H1 (cell line): ENCODE measurements at regions not wholly inside any gene's neighbourhood (a gene's known extent, or its start where the extent isn't known, plus 50 kb on each side); places are given as distances from the start of the nearest gene placed in this dataset.

Source experiments
- CTCF ChIA-PET: fragments of 300-600 bp; sonication (Branson Sonifier 250); formaldehyde crosslinking; loops from one replicate; lab custom pipeline; 2021; ENCODE audit not compliant: partially characterized antibody; lab: Charles Lee
- POLR2A ChIA-PET: fragments of 300-600 bp; sonication (Branson Sonifier 250); formaldehyde crosslinking; loops from one replicate; lab custom pipeline; 2021; ENCODE audit warnings: inconsistent platforms; ENCODE audit not compliant: partially characterized antibody; lab: Charles Lee
- DNase-seq, 2 experiments: peaks; one replicate each; pipeline versions ENCODE4 v3.0.0 to v3.0.0-alpha.2; 2010 to 2022; ENCODE audit warnings: low spot score in 2 of 2, low read depth in 1 of 2, mixed read lengths in 1 of 2
- FAIRE-seq: peaks from 2 replicates; lab custom pipeline; 2011; peaks lifted over from hg19 to GRCh38; lab: Jason Lieb, UNC
- H2AFZ ChIP-seq: 2 replicates; pipeline ENCODE4 v1.8.1; 2012; ENCODE audit warnings: low read length, inconsistent platforms
- H2AK5ac ChIP-seq: 2 replicates; pipeline ENCODE4 v1.6.1; 2013; ENCODE audit warnings: low read depth, low read length
- H2BK120ac ChIP-seq: replicated peaks from 2 replicates; pipeline ENCODE3; 2013; ENCODE audit warnings: low read depth, low read length, inconsistent platforms
- H2BK12ac ChIP-seq: 2 replicates; pipeline ENCODE4 v1.6.1; 2013; ENCODE audit warnings: low read depth, low read length
- H2BK15ac ChIP-seq: 2 replicates; pipeline ENCODE4 v1.6.1; 2013; ENCODE audit warnings: low read length
- H2BK20ac ChIP-seq: 2 replicates; pipeline ENCODE4 v1.6.1; 2013; ENCODE audit warnings: low read length
- H2BK5ac ChIP-seq: 2 replicates; pipeline ENCODE4 v1.6.1; 2013; ENCODE audit warnings: low read depth, low read length
- H3K14ac ChIP-seq: 2 replicates; pipeline ENCODE4 v1.6.1; 2013; ENCODE audit warnings: inconsistent platforms; ENCODE audit not compliant: insufficient read length
- H3K18ac ChIP-seq: 2 replicates; pipeline ENCODE4 v1.6.1; 2013; ENCODE audit warnings: low read length; ENCODE audit errors: extremely low read depth
- H3K23ac ChIP-seq: 2 replicates; pipeline ENCODE4 v1.6.1; 2013; ENCODE audit warnings: inconsistent platforms; ENCODE audit not compliant: insufficient read length
- H3K23me2 ChIP-seq: 2 replicates; pipeline ENCODE4 v1.6.1; 2013; ENCODE audit warnings: low read depth, low read length
- H3K27ac ChIP-seq: 2 replicates; pipeline ENCODE4 v1.6.1; 2011; ENCODE audit warnings: low read depth, low read length, inconsistent platforms
- H3K27me3 ChIP-seq, 4 experiments: replicated peaks in 1 of 4; 1 replicate in 1 of 4; 2 replicates in 3 of 4; pipeline versions ENCODE4 v1.6.1 to v1.8.1; 2011 to 2013; ENCODE audit warnings: low read length in 3 of 4, mild to moderate bottlenecking in 3 of 4, inconsistent platforms in 2 of 4, mixed read lengths in 2 of 4, moderate library complexity in 1 of 4; ENCODE audit not compliant: control insufficient read depth in 3 of 4, insufficient read depth in 3 of 4; ENCODE audit errors: extremely low read depth in 1 of 4
- H3K36me3 ChIP-seq, 4 experiments: 2 replicates each; pipeline versions ENCODE4 v1.6.1 to v1.8.1; 2011 to 2013; ENCODE audit warnings: mild to moderate bottlenecking in 4 of 4, low read length in 3 of 4, moderate library complexity in 2 of 4, control low read depth in 1 of 4, inconsistent platforms in 1 of 4; ENCODE audit not compliant: insufficient read depth in 4 of 4, control insufficient read depth in 2 of 4
- H3K4ac ChIP-seq: replicated peaks from 2 replicates; pipeline ENCODE3; 2013; ENCODE audit warnings: low read length, low read depth, mixed read lengths, inconsistent platforms; ENCODE audit not compliant: insufficient read length
- H3K4me1 ChIP-seq, 4 experiments: replicated peaks in 1 of 4; 1 replicate in 1 of 4; 2 replicates in 3 of 4; pipeline versions ENCODE4 v1.6.1 to v1.8.1; 2011 to 2013; ENCODE audit warnings: low read length in 3 of 4, inconsistent platforms in 2 of 4, mixed read lengths in 1 of 4; ENCODE audit not compliant: insufficient read depth in 4 of 4, control insufficient read depth in 3 of 4
- H3K4me2 ChIP-seq, 2 experiments: 2 replicates each; pipeline versions ENCODE4 v1.6.1 to v1.8.1; 2011 to 2013; ENCODE audit warnings: low read depth in 2 of 2, low read length in 2 of 2, control low read depth in 1 of 2, inconsistent platforms in 1 of 2, mild to moderate bottlenecking in 1 of 2; ENCODE audit not compliant: insufficient read depth in 1 of 2
- H3K4me3 ChIP-seq, 4 experiments: fragments of 200-600, 300-600 bp in 1 of 4; sonication (generic), shearing (Covaris generic), sonication (Bioruptor Twin) in 1 of 4; 2 replicates each; pipeline versions ENCODE4 v1.5.1 to v1.8.1; 2011 to 2016; ENCODE audit warnings: low read length in 4 of 4, low read depth in 3 of 4, control low read depth in 2 of 4, inconsistent platforms in 2 of 4, mild to moderate bottlenecking in 2 of 4, mixed read lengths in 1 of 4, moderate library complexity in 1 of 4; ENCODE audit not compliant: insufficient read depth in 2 of 4; ENCODE audit errors: extremely low read depth in 1 of 4
- H3K56ac ChIP-seq: replicated peaks from 2 replicates; pipeline ENCODE3; 2013; ENCODE audit warnings: low read depth, mild to moderate bottlenecking, mixed read lengths, low read length, inconsistent platforms; ENCODE audit not compliant: insufficient read length
- H3K79me1 ChIP-seq: 2 replicates; pipeline ENCODE4 v1.6.1; 2013; ENCODE audit warnings: low read depth, low read length, control low read depth
- H3K79me2 ChIP-seq, 2 experiments: 2 replicates each; pipeline versions ENCODE4 v1.6.1 to v1.8.1; 2012 to 2013; ENCODE audit warnings: low read length in 2 of 2, mild to moderate bottlenecking in 2 of 2, inconsistent platforms in 1 of 2; ENCODE audit not compliant: insufficient read depth in 2 of 2, control insufficient read depth in 1 of 2
- H3K9ac ChIP-seq, 4 experiments: replicated peaks in 1 of 4; 1 replicate in 1 of 4; 2 replicates in 3 of 4; pipeline versions ENCODE4 v1.6.1 to v1.8.1; 2011 to 2013; ENCODE audit warnings: low read depth in 3 of 4, low read length in 3 of 4, control low read depth in 2 of 4, mild to moderate bottlenecking in 2 of 4, moderate library complexity in 2 of 4, inconsistent platforms in 1 of 4; ENCODE audit errors: extremely low read depth in 1 of 4
- H3K9me3 ChIP-seq, 2 experiments: 2 replicates each; pipeline versions ENCODE4 v1.6.1 to v1.8.1; 2012 to 2013; ENCODE audit warnings: mild to moderate bottlenecking in 2 of 2, moderate library complexity in 2 of 2, control low read depth in 1 of 2, inconsistent platforms in 1 of 2, low read depth in 1 of 2, low read length in 1 of 2, mixed read lengths in 1 of 2; ENCODE audit not compliant: insufficient read depth in 2 of 2
- H4K20me1 ChIP-seq, 2 experiments: replicated peaks in 1 of 2; 2 replicates each; pipeline versions ENCODE3 to v1.8.1; 2011 to 2013; ENCODE audit warnings: inconsistent platforms in 2 of 2, low read length in 2 of 2, mild to moderate bottlenecking in 1 of 2; ENCODE audit not compliant: insufficient read depth in 2 of 2, control insufficient read depth in 1 of 2
- H4K5ac ChIP-seq: 2 replicates; pipeline ENCODE4 v1.6.1; 2013; ENCODE audit warnings: low read length, low read depth, mixed read lengths, inconsistent platforms; ENCODE audit not compliant: insufficient read length
- H4K8ac ChIP-seq: 2 replicates; pipeline ENCODE4 v1.8.0; 2013; ENCODE audit warnings: mild to moderate bottlenecking, moderate library complexity, low read length, inconsistent platforms; ENCODE audit not compliant: insufficient read depth; ENCODE audit errors: extremely low read depth
- H4K91ac ChIP-seq: replicated peaks from 2 replicates; pipeline ENCODE3; 2013; ENCODE audit warnings: low read length, mixed read lengths, inconsistent platforms; ENCODE audit not compliant: insufficient read length
- CHD2 ChIP-seq: IDR thresholded peaks from 2 replicates; pipeline ENCODE4 v1.6.1; 2012; ENCODE audit warnings: low read length, improper control_type of control experiment
- CTCF ChIP-seq, 3 experiments: IDR thresholded peaks; 1 replicate in 2 of 3; 2 replicates in 1 of 3; pipeline versions ENCODE4 v1.5.1 to v1.6.1; 2011; ENCODE audit warnings: low read length in 3 of 3, mild to moderate bottlenecking in 3 of 3, inconsistent platforms in 2 of 3, low read depth in 1 of 3, moderate library complexity in 1 of 3; ENCODE audit not compliant: insufficient read depth in 1 of 3; ENCODE audit errors: control extremely low read depth in 1 of 3
- EZH2 ChIP-seq: fragments of 200-600 bp; sonication (generic); IDR thresholded peaks from 2 replicates; pipeline ENCODE4 v1.7.1; 2012; ENCODE audit warnings: low read depth, mild to moderate bottlenecking, moderate library complexity, low read length, inconsistent platforms; ENCODE audit not compliant: severe bottlenecking
- RAD21 ChIP-seq, 2 experiments: IDR thresholded peaks in 1 of 2; conservative IDR thresholded peaks in 1 of 2; 2 replicates each; pipeline ENCODE4 v1.6.1; 2011; ENCODE audit warnings: low read depth in 2 of 2, low read length in 2 of 2, improper control_type of control experiment in 1 of 2, inconsistent platforms in 1 of 2, mild to moderate bottlenecking in 1 of 2, moderate library complexity in 1 of 2
- RBBP5 ChIP-seq: IDR thresholded peaks from 2 replicates; pipeline ENCODE4 v1.7.1; 2012; ENCODE audit warnings: low read depth, mild to moderate bottlenecking, inconsistent platforms, low read length, moderate library complexity, borderline replicate concordance
- WGBS, 2 experiments: shearing (Covaris generic) in 1 of 2; methylation state at CpG; one replicate each; pipeline versions ENCODE4 v1.1.6 to v1.1.7; 2013 to 2015; ENCODE audit warnings: low lambda C conversion rate in 2 of 2, mixed read lengths in 2 of 2, inconsistent platforms in 1 of 2, low coverage in 1 of 2, missing lambda C conversion rate in 1 of 2; ENCODE audit not compliant: insufficient replicate concordance in 2 of 2, insufficient coverage in 1 of 2, insufficient read length in 1 of 2; ENCODE audit errors: extremely low coverage in 1 of 2, missing lambda C conversion rate in 1 of 2; 5-methylcytosine and 5-hydroxymethylcytosine counted together

DNA sequence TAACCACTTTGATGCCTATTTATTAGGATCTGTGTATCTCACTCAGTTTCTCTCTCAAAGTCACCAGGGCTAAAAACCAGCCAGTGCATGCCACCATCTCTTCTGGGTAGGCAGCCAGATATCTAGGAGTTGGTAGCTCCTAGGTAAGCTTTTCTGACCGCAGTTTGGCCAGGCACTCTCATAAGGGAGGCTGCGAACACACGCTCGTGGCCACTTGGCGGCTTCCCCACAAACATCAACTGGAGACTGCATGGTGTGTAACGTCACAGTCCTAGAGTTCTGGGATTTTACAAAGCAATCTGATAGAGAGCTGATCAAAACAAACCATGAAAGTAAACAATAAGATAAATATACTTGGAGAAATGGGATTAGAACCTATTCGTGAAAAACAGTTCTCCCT is 424.3 kb upstream of the ACVR2A start:
- Histone ChIP-seq H3K23ac (no peak overlapping the region), H3K27me3 (no peaks in the 10 kb centered on the region), H3K9ac (no peak overlapping the region), H2BK5ac (no peak overlapping the region), H3K36me3 (no peaks in the 10 kb centered on the region), H3K79me1 (no peaks in the 10 kb centered on the region), H3K9me3 (no peaks in the 10 kb centered on the region), H2AFZ (no peak overlapping the region), H3K23me2 (no peaks in the 10 kb centered on the region), H4K91ac (no peak overlapping the region), H2BK20ac (no peak overlapping the region)
- 92% methylated on average over 7 of the region's 7 CpGs; no CpG with 5 or more reads in 1 of the 2 experiments for WGBS, 2 experiments
- TF ChIP-seq RAD21 (IDR thresholded peaks at IDR 0.05 in 1 of 2, conservative IDR thresholded peaks at IDR 0.05 in 1 of 2; ENCODE audit: low read depth in 2 of 2, low read length in 2 of 2) = peak; percentile 16 to 34
- TF ChIP-seq CHD2 = no peak
- TF ChIP-seq RBBP5 = no peak
- no peak for TF ChIP-seq EZH2
- TF ChIP-seq CTCF (IDR thresholded peaks at IDR 0.05; ENCODE audit: control extremely low read depth in 1 of 3, insufficient read depth in 1 of 3, low read depth in 1 of 3, low read length in 3 of 3) = peak in 2 of 3 experiments; percentile 17 to 31; a peak in 2 of 4 replicates
- TF ChIP-seq, all 59 proteins: peak for 2
- Histone ChIP-seq H3K4me1 (no peaks in the 10 kb centered on the region), H2BK12ac (no peak overlapping the region), H3K4me3 (no peak overlapping the region), H3K4me2 (no peak overlapping the region), H4K5ac (no peak overlapping the region), H4K8ac (no peak overlapping the region), H3K14ac (no peak overlapping the region), H2BK15ac (no peak overlapping the region), H3K27ac (no peak overlapping the region), H2AK5ac (no peak overlapping the region), H3K56ac (no peak overlapping the region), H2BK120ac (no peak overlapping the region), H3K79me2 (no peaks in the 10 kb centered on the region), H4K20me1 (no peaks in the 10 kb centered on the region), H3K18ac (no peak overlapping the region), H3K4ac (no peak overlapping the region)
- ChIA-PET POLR2A (no interaction called here), CTCF (interaction anchor here (0.8 to 2.4 kb wide), 6 partner anchors 9 to 59 kb away, joined by 3 to 6 read pairs (median 3); no protein-coding TSS in a partner anchor)
- no peak for DNase-seq
- no peak for FAIRE-seq
